Mesodermal cell (in vitro differentiated cells): ENCODE measurements at regions not wholly inside any gene's neighbourhood (a gene's known extent, or its start where the extent isn't known, plus 50 kb on each side); places are given as distances from the start of the nearest gene placed in this dataset.

ENCODE experiments used
- H3K27ac ChIP-seq: 2 replicates; pipeline ENCODE4 v1.7.0; 2013; ENCODE audit warnings: mild to moderate bottlenecking, low read depth, low read length, moderate library complexity; ENCODE audit not compliant: severe bottlenecking
- H3K36me3 ChIP-seq: 2 replicates; pipeline ENCODE4 v1.7.1; 2013; ENCODE audit warnings: mild to moderate bottlenecking, low read length, moderate library complexity; ENCODE audit not compliant: control insufficient read depth, insufficient read depth
- H3K4me1 ChIP-seq: one replicate; pipeline ENCODE4 v1.7.1; 2013; ENCODE audit warnings: mild to moderate bottlenecking, low read length; ENCODE audit not compliant: insufficient read depth, control insufficient read depth, poor library complexity, severe bottlenecking
- H3K4me3 ChIP-seq: 2 replicates; pipeline ENCODE4 v1.7.0; 2013; ENCODE audit warnings: low read length, control low read depth, mild to moderate bottlenecking; ENCODE audit not compliant: insufficient read depth, poor library complexity, severe bottlenecking; ENCODE audit errors: extremely low read depth
- H3K9me3 ChIP-seq: 2 replicates; pipeline ENCODE4 v1.7.1; 2013; ENCODE audit warnings: mild to moderate bottlenecking, low read length, moderate library complexity; ENCODE audit not compliant: control insufficient read depth
- WGBS, 2 experiments: methylation state at CpG; one replicate each; pipeline ENCODE4 v1.1.5; 2013; ENCODE audit warnings: missing lambda C conversion rate in 2 of 2; ENCODE audit not compliant: insufficient coverage in 2 of 2; 5-methylcytosine and 5-hydroxymethylcytosine counted together

GRCh38 chr6:139653111-139653510 is 278.7 kb upstream of the CITED2 start:
- no peak overlapping the region for H3K4me3 ChIP-seq
- H3K36me3 ChIP-seq, result no peaks in the 10 kb centered on the region
- WGBS, 2 experiments, result 34 to 74% methylated on average over 2 to 3 of the region's 4 CpGs
- H3K9me3 ChIP-seq, result no peaks in the 10 kb centered on the region
- H3K27ac ChIP-seq, result peak overlapping the region; percentile 38
- H3K4me1 ChIP-seq, result no peaks in the 10 kb centered on the region

- WGBS, 2 experiments, result 94% methylated on average over 4 of the region's 5 CpGs
- H3K9me3 ChIP-seq, result peaks cover 4% of the 10 kb centered on the region
- H3K27ac ChIP-seq, result no peak overlapping the region
- H3K4me1 ChIP-seq, result no peaks in the 10 kb centered on the region
- H3K4me3 ChIP-seq, result no peak overlapping the region
- H3K36me3 ChIP-seq, result no peaks in the 10 kb centered on the region
Measured at GRCh38 chr6:139650941-139651340, 276.5 kb upstream of the CITED2 start.

GRCh38 chr6:139649732-139650131 is 275.3 kb upstream of the CITED2 start:
- H3K4me1 ChIP-seq, result peaks cover 9% of the 10 kb centered on the region
- WGBS, 2 experiments, result 89 to 92% methylated on average over 3 of the region's 3 CpGs
- H3K27ac ChIP-seq, result no peak overlapping the region
- H3K9me3 ChIP-seq, result peaks cover 4% of the 10 kb centered on the region
- no peaks in the 10 kb centered on the region for H3K36me3 ChIP-seq
- H3K4me3 ChIP-seq, result no peak overlapping the region

- WGBS, 2 experiments, result no CpG with 5 or more reads among the region's 2 CpGs
- Histone ChIP-seq H3K36me3 (no peaks in the 10 kb centered on the region), H3K4me1 (peaks cover 12% of the 10 kb centered on the region), H3K4me3 (no peak overlapping the region), H3K27ac (peak overlapping the region; percentile 5), H3K9me3 (peaks cover 4% of the 10 kb centered on the region)
Measured at GRCh38 chr6:139649128-139649527, 274.7 kb upstream of the CITED2 start.

GRCh38 chr6:139648430-139649000 is 274.1 kb upstream of the CITED2 start:
- peaks cover 12% of the 10 kb centered on the region for H3K4me1 ChIP-seq
- H3K9me3 ChIP-seq, result peaks cover 4% of the 10 kb centered on the region
- no peaks in the 10 kb centered on the region for H3K36me3 ChIP-seq
- WGBS, 2 experiments, result 75 to 77% methylated on average over 3 to 6 of the region's 7 CpGs
- H3K4me3 ChIP-seq, result no peak overlapping the region
- peak overlapping the region; percentile 5 for H3K27ac ChIP-seq

GRCh38 chr6:139647841-139648240 is 273.4 kb upstream of the CITED2 start:
- Histone ChIP-seq H3K4me3 (no peak overlapping the region), H3K4me1 (peaks cover 12% of the 10 kb centered on the region), H3K9me3 (peaks cover 4% of the 10 kb centered on the region), H3K36me3 (no peaks in the 10 kb centered on the region), H3K27ac (no peak overlapping the region)
- WGBS, 2 experiments, result 75 to 80% methylated on average over 1 to 4 of the region's 5 CpGs

GRCh38 chr6:139647016-139647415 is 272.6 kb upstream of the CITED2 start:
- H3K27ac ChIP-seq, result no peak overlapping the region
- 94 to 98% methylated on average over 3 of the region's 3 CpGs for WGBS, 2 experiments
- H3K4me1 ChIP-seq, result peaks cover 12% of the 10 kb centered on the region
- no peaks in the 10 kb centered on the region for H3K36me3 ChIP-seq
- no peak overlapping the region for H3K4me3 ChIP-seq
- peaks cover 4% of the 10 kb centered on the region for H3K9me3 ChIP-seq

- Histone ChIP-seq H3K9me3 (peaks cover 4% of the 10 kb centered on the region), H3K4me1 (peaks cover 12% of the 10 kb centered on the region), H3K36me3 (no peaks in the 10 kb centered on the region), H3K27ac (no peak overlapping the region), H3K4me3 (no peak overlapping the region)
- 75 to 81% methylated on average over 1 to 4 of the region's 6 CpGs for WGBS, 2 experiments
Measured at GRCh38 chr6:139644821-139645220, 270.4 kb upstream of the CITED2 start.

GRCh38 chr6:139643986-139644385 is 269.5 kb upstream of the CITED2 start:
- Histone ChIP-seq H3K4me3 (no peak overlapping the region), H3K27ac (no peak overlapping the region), H3K9me3 (peaks cover 4% of the 10 kb centered on the region), H3K36me3 (no peaks in the 10 kb centered on the region), H3K4me1 (peaks cover 12% of the 10 kb centered on the region)
- 90 to 96% methylated on average over 4 of the region's 5 CpGs for WGBS, 2 experiments

GRCh38 chr6:139642346-139642745 is 267.9 kb upstream of the CITED2 start:
- 100% methylated on average over 2 of the region's 2 CpGs for WGBS, 2 experiments
- H3K4me1 ChIP-seq, result peaks cover 12% of the 10 kb centered on the region
- H3K4me3 ChIP-seq, result no peak overlapping the region
- peaks cover 4% of the 10 kb centered on the region for H3K9me3 ChIP-seq
- no peak overlapping the region for H3K27ac ChIP-seq
- no peaks in the 10 kb centered on the region for H3K36me3 ChIP-seq

- Histone ChIP-seq H3K27ac (no peak overlapping the region), H3K4me3 (no peak overlapping the region), H3K4me1 (peaks cover 12% of the 10 kb centered on the region), H3K36me3 (no peaks in the 10 kb centered on the region), H3K9me3 (peaks cover under 1% of the 10 kb centered on the region)
- WGBS, 2 experiments, result 100% methylated on average over 1 of the region's 3 CpGs
Measured at GRCh38 chr6:139641376-139641775, 266.9 kb upstream of the CITED2 start.
